ENCODE measurements at regions not wholly inside any gene's neighbourhood (a gene's known extent, or its start where the extent isn't known, plus 50 kb on each side); places are given as distances from the start of the nearest gene placed in this dataset.

- TF ChIP-seq EZH2 (IDR thresholded peaks at IDR 0.05) (no peak), POLR2AphosphoS5 (IDR thresholded peaks at IDR 0.05; ENCODE audit: borderline replicate concordance, low read depth, low read length) (no peak)
Measured at GRCh38 chr5:66361070-66361469, 217.0 kb downstream of the SREK1 start.

Data from SK-N-MC (cell line).